IMR-90 (cell line): ENCODE measurements at regions not wholly inside any gene's neighbourhood (a gene's known extent, or its start where the extent isn't known, plus 50 kb on each side); places are given as distances from the start of the nearest gene placed in this dataset.

ENCODE experiments used
- ATAC-seq: fragments of 200-7000 bp; cut with Tn5 transposase; 2 replicates; pipeline ENCODE4 v1.9.1; 2020; ENCODE audit warnings: low read depth, mild to moderate bottlenecking, moderate library complexity
- BruUV-seq: library from RNA; stranded (reverse); fragments of 400-500 nt; replicated peaks from 2 replicates; lab custom pipeline; 2021; lab: Mats Ljungman, UMichigan
- CTCF ChIA-PET: fragments of 300-600 bp; formaldehyde crosslinking; extraction: SDS; loops from one replicate; lab custom pipeline; 2021; ENCODE audit warnings: antibody characterized with exemption; lab: Yijun Ruan, JAX
- POLR2A ChIA-PET: fragments of 300-600 bp; sonication (Branson Sonifier 250); formaldehyde crosslinking; loops from one replicate; lab custom pipeline; 2022; ENCODE audit warnings: antibody characterized with exemption; ENCODE audit not compliant: unreplicated experiment; lab: Charles Lee
- DNase-seq: peaks from one replicate; pipeline ENCODE4 v3.0.0; 2013
- H2AFZ ChIP-seq: replicated peaks from 2 replicates; pipeline ENCODE3; 2013; ENCODE audit warnings: low read length, mild to moderate bottlenecking; ENCODE audit not compliant: poor library complexity
- H2AK5ac ChIP-seq: 2 replicates; pipeline ENCODE4 v1.6.1; 2013; ENCODE audit warnings: low read depth, low read length, inconsistent platforms
- H2AK9ac ChIP-seq: replicated peaks from 2 replicates; pipeline ENCODE3; 2013; ENCODE audit warnings: mild to moderate bottlenecking, low read depth, low read length, moderate library complexity; ENCODE audit not compliant: poor library complexity
- H2BK120ac ChIP-seq: 2 replicates; pipeline ENCODE4 v1.6.1; 2013; ENCODE audit warnings: low read depth, low read length, inconsistent platforms
- H2BK15ac ChIP-seq: 3 replicates; pipeline ENCODE4 v1.6.1; 2013; ENCODE audit warnings: low read depth, low read length, inconsistent platforms
- H2BK20ac ChIP-seq: 2 replicates; pipeline ENCODE4 v1.6.1; 2013; ENCODE audit warnings: low read depth, mild to moderate bottlenecking, inconsistent platforms, low read length, moderate library complexity
- H2BK5ac ChIP-seq: 2 replicates; pipeline ENCODE4 v1.6.1; 2013; ENCODE audit warnings: mild to moderate bottlenecking, low read depth, low read length, inconsistent platforms; ENCODE audit not compliant: poor library complexity, severe bottlenecking
- H3K14ac ChIP-seq: replicated peaks from 2 replicates; pipeline ENCODE4 v1.6.1; 2013; ENCODE audit warnings: low read depth, low read length, inconsistent platforms
- H3K18ac ChIP-seq: 2 replicates; pipeline ENCODE4 v1.6.1; 2013; ENCODE audit warnings: low read depth, low read length, control low read depth
- H3K23ac ChIP-seq: 2 replicates; pipeline ENCODE4 v1.6.1; 2013; ENCODE audit warnings: low read depth, low read length, inconsistent platforms
- H3K27ac ChIP-seq: 2 replicates; pipeline ENCODE4 v1.5.1; 2013; ENCODE audit warnings: mild to moderate bottlenecking, control low read depth, low read length; ENCODE audit not compliant: insufficient read depth
- H3K27me3 ChIP-seq: 2 replicates; pipeline ENCODE4 v1.6.1; 2013; ENCODE audit warnings: low read length; ENCODE audit not compliant: control insufficient read depth, insufficient read depth
- H3K36me3 ChIP-seq: 2 replicates; pipeline ENCODE4 v1.6.1; 2013; ENCODE audit warnings: low read length, mixed read lengths; ENCODE audit not compliant: control insufficient read depth, insufficient read depth
- H3K4ac ChIP-seq: 2 replicates; pipeline ENCODE4 v1.6.1; 2013; ENCODE audit warnings: low read depth, low read length, inconsistent platforms
- H3K4me1 ChIP-seq: 2 replicates; pipeline ENCODE4 v1.6.1; 2013; ENCODE audit warnings: low read length, mixed read lengths; ENCODE audit not compliant: control insufficient read depth, insufficient read depth
- H3K4me2 ChIP-seq: 2 replicates; pipeline ENCODE4 v1.6.1; 2013; ENCODE audit warnings: low read depth, mild to moderate bottlenecking, control low read depth, low read length, moderate library complexity
- H3K4me3 ChIP-seq: 2 replicates; pipeline ENCODE4 v1.5.1; 2013; ENCODE audit warnings: low read depth, mild to moderate bottlenecking, control low read depth, low read length, moderate library complexity; ENCODE audit not compliant: insufficient read depth
- H3K56ac ChIP-seq: 2 replicates; pipeline ENCODE4 v1.6.1; 2013; ENCODE audit warnings: low read length, inconsistent platforms; ENCODE audit not compliant: insufficient read depth; ENCODE audit errors: extremely low read depth
- H3K79me1 ChIP-seq, 2 experiments: 2 replicates each; pipeline ENCODE4 v1.6.1; 2013; ENCODE audit warnings: low read length in 2 of 2, inconsistent platforms in 1 of 2, low read depth in 1 of 2
- H3K9ac ChIP-seq: 2 replicates; pipeline ENCODE4 v1.6.1; 2013; ENCODE audit warnings: low read depth, low read length, control low read depth
- H3K9me1 ChIP-seq: 2 replicates; pipeline ENCODE4 v1.6.1; 2013; ENCODE audit warnings: low read length, inconsistent platforms; ENCODE audit not compliant: insufficient read depth
- H3K9me3 ChIP-seq: 2 replicates; pipeline ENCODE4 v1.6.1; 2013; ENCODE audit warnings: low read length; ENCODE audit not compliant: control insufficient read depth, insufficient read depth
- H4K20me1 ChIP-seq: 2 replicates; pipeline ENCODE4 v1.6.1; 2013; ENCODE audit warnings: low read length, inconsistent platforms; ENCODE audit not compliant: insufficient read depth
- H4K5ac ChIP-seq: 2 replicates; pipeline ENCODE4 v1.6.1; 2013; ENCODE audit warnings: mild to moderate bottlenecking, low read depth, low read length, control low read depth
- H4K8ac ChIP-seq, 2 experiments: 2 replicates each; pipeline ENCODE4 v1.6.1; 2013; ENCODE audit warnings: low read depth in 2 of 2, low read length in 2 of 2, control low read depth in 1 of 2, inconsistent platforms in 1 of 2
- H4K91ac ChIP-seq: 2 replicates; pipeline ENCODE4 v1.6.1; 2013; ENCODE audit warnings: low read depth, low read length, inconsistent platforms; ENCODE audit not compliant: insufficient read depth
- MXI1 ChIP-seq: IDR thresholded peaks from 2 replicates; pipeline ENCODE4 v1.6.1; 2012; ENCODE audit warnings: low read depth, mild to moderate bottlenecking, low read length, moderate library complexity, borderline replicate concordance
- NFE2L2 ChIP-seq: fragments of 150-350 bp; IDR thresholded peaks from 2 replicates; pipeline ENCODE4 v1.6.1; 2016; ENCODE audit warnings: low read depth, mild to moderate bottlenecking, low read length
- WGBS, 2 experiments: methylation state at CpG; one replicate each; pipeline versions ENCODE4 v1.1.5 to v1.1.7; 2013; ENCODE audit warnings: missing lambda C conversion rate in 2 of 2; ENCODE audit not compliant: insufficient read length in 1 of 2; ENCODE audit errors: extremely low coverage in 2 of 2; 5-methylcytosine and 5-hydroxymethylcytosine counted together
- dilution Hi-C: fragments of 300-500 bp; cut with HindIII; formaldehyde crosslinking; loops from one replicate; pipeline ENCODE4 v1.14.3; 2018; ENCODE audit warnings: low sequenced_read_pairs; ENCODE audit not compliant: unreplicated experiment
- in situ Hi-C: fragments of 300-500 bp; cut with MboI; formaldehyde crosslinking; loops from 3 replicates; pipeline ENCODE4 v1.14.3; 2019; ENCODE audit warnings: low sequenced_read_pairs, inconsistent platforms, mixed read lengths
- intact Hi-C: fragments of 100-400 bp; cut with micrococcal nuclease; formaldehyde crosslinking; loops from 2 replicates; pipeline ENCODE4 v1.10.0; 2022

DNA sequence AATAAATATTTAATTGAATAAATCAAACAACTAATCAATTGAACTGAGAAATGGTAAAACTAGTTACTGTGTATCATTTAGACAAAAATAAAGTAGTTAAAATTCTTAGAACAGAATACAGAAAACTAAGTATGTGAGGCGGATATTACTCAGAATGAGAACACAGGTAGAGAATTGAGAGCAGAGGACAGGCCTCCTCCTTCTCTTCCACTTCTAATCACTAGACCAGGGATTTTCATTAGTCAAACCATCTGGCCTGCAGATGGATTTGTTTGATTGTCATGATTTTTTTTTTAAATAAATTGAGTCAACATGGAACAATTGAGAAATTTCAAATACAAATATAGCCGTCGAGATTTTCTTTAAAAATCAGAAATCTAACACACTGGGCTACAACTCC is 198.6 kb upstream of the HMHB1 start:
- in situ Hi-C loops, result no loop called here
- no peak overlapping the region for H3K27ac ChIP-seq
- H2AFZ ChIP-seq, result no peak overlapping the region

More for the DNA sequence above, 198.6 kb upstream of the HMHB1 start:
- Histone ChIP-seq H2BK20ac (no peak overlapping the region), H2BK5ac (no peak overlapping the region), H4K91ac (no peak overlapping the region), H3K23ac (no peak overlapping the region), H2AK9ac (no peak overlapping the region), H3K79me1 (no peaks in the 10 kb centered on the region), H3K9ac (no peak overlapping the region), H3K9me1 (no peaks in the 10 kb centered on the region), H2BK15ac (no peak overlapping the region), H3K56ac (no peak overlapping the region), H3K27me3 (no peaks in the 10 kb centered on the region), H4K20me1 (no peaks in the 10 kb centered on the region), H3K9me3 (no peaks in the 10 kb centered on the region), H3K4me3 (no peak overlapping the region), H4K8ac (no peak overlapping the region), H3K4ac (no peak overlapping the region), H3K4me2 (no peak overlapping the region), H2BK120ac (no peak overlapping the region), H3K36me3 (no peaks in the 10 kb centered on the region), H3K4me1 (no peaks in the 10 kb centered on the region), H2AK5ac (no peak overlapping the region), H3K18ac (no peak overlapping the region), H3K14ac (no peak overlapping the region), H4K5ac (no peak overlapping the region)
- ChIA-PET CTCF (no interaction called here), POLR2A (no interaction called here)
- WGBS, 2 experiments, result no CpG with 5 or more reads among the region's 3 CpGs
- intact Hi-C loops, result no loop called here
- dilution Hi-C loops, result no loop called here
- ATAC-seq, result no peak
- no peak for TF ChIP-seq NFE2L2
- TF ChIP-seq MXI1, result no peak
- DNase-seq, result no peak
- no TSS peak for BruUV-seq
